CD4-positive, alpha-beta T cell (primary cell): ENCODE measurements at regions not wholly inside any gene's neighbourhood (a gene's known extent, or its start where the extent isn't known, plus 50 kb on each side); places are given as distances from the start of the nearest gene placed in this dataset.

Source experiments
- ATAC-seq: fragments of 200-7000 bp; cut with Tn5 transposase; one replicate; pipeline ENCODE4 v1.10.0; 2022; ENCODE audit warnings: mild to moderate bottlenecking; ENCODE audit not compliant: poor library complexity
- CTCF ChIA-PET: fragments of 350-600 bp; sonication (Branson Sonifier 250); formaldehyde crosslinking; loops from one replicate; lab custom pipeline; 2021; ENCODE audit warnings: antibody characterized with exemption, inconsistent platforms; lab: Charles Lee
- POLR2A ChIA-PET: fragments of 350-600 bp; sonication (Branson Sonifier 250); formaldehyde crosslinking; loops from one replicate; lab custom pipeline; 2021; ENCODE audit warnings: antibody characterized with exemption, inconsistent platforms; lab: Charles Lee
- DNase-seq, 14 experiments: peaks; one replicate each; pipeline ENCODE4 v3.0.0-alpha.2; 2013 to 2020; ENCODE audit warnings: mixed read lengths in 2 of 14
- H3K27ac ChIP-seq, 2 donors: one replicate each; pipeline versions ENCODE4 v1.5.1 to v1.7.0; 2013; ENCODE audit warnings: low read length in 2 of 2, low read depth in 1 of 2, mild to moderate bottlenecking in 1 of 2
- H3K27me3 ChIP-seq, 2 experiments: 1 replicate in 1 of 2; 2 replicates in 1 of 2; pipeline versions ENCODE4 v1.6.1 to v1.7.0; 2013; ENCODE audit warnings: low read length in 2 of 2, control low read depth in 1 of 2, mild to moderate bottlenecking in 1 of 2, moderate library complexity in 1 of 2; ENCODE audit not compliant: insufficient read depth in 2 of 2, control insufficient read depth in 1 of 2
- H3K36me3 ChIP-seq: one replicate; pipeline ENCODE4 v1.6.1; 2013; ENCODE audit warnings: low read length, control low read depth; ENCODE audit not compliant: insufficient read depth
- H3K4me1 ChIP-seq: one replicate; pipeline ENCODE4 v1.6.1; 2013; ENCODE audit warnings: low read length, control low read depth; ENCODE audit not compliant: insufficient read depth
- H3K4me3 ChIP-seq: one replicate; pipeline ENCODE4 v1.5.1; 2013; ENCODE audit warnings: mild to moderate bottlenecking, low read length, moderate library complexity
- H3K9me3 ChIP-seq, 2 experiments: 1 replicate in 1 of 2; 2 replicates in 1 of 2; pipeline versions ENCODE4 v1.6.1 to v1.7.0; 2013; ENCODE audit warnings: low read length in 2 of 2, mild to moderate bottlenecking in 2 of 2, control low read depth in 1 of 2, moderate library complexity in 1 of 2; ENCODE audit not compliant: control insufficient read depth in 1 of 2, insufficient read depth in 1 of 2
- H3K27ac Mint-ChIP-seq: one replicate; pipeline ENCODE4 v1.8.0; 2020; ENCODE audit warnings: mixed read lengths
- H3K27me3 Mint-ChIP-seq: one replicate; pipeline ENCODE4 v1.8.0; 2021; ENCODE audit warnings: mixed read lengths
- H3K36me3 Mint-ChIP-seq: one replicate; pipeline ENCODE4 v1.8.0; 2021; ENCODE audit warnings: low read depth, mixed read lengths
- H3K4me1 Mint-ChIP-seq: one replicate; pipeline ENCODE4 v1.8.0; 2021; ENCODE audit warnings: low read depth, mixed read lengths
- H3K4me3 Mint-ChIP-seq: one replicate; pipeline ENCODE4 v1.8.0; 2020; ENCODE audit warnings: mild to moderate bottlenecking, mixed read lengths
- H3K9me3 Mint-ChIP-seq: one replicate; pipeline ENCODE4 v1.8.0; 2020; ENCODE audit warnings: mixed read lengths
- CTCF ChIP-seq: fragments of 200-600 bp; IDR thresholded peaks from one replicate; pipeline ENCODE4 v1.8.0; 2022; ENCODE audit warnings: antibody characterized with exemption, mild to moderate bottlenecking
- intact Hi-C, 2 experiments: fragments of 100-400 bp; cut with DNase I in 1 of 2; cut with micrococcal nuclease in 1 of 2; formaldehyde crosslinking; loops; one replicate each; pipeline versions ENCODE4 v1.15.1 to v1.9.0; 2023 to 2025; cut with DNase I, micrococcal nuclease

DNA sequence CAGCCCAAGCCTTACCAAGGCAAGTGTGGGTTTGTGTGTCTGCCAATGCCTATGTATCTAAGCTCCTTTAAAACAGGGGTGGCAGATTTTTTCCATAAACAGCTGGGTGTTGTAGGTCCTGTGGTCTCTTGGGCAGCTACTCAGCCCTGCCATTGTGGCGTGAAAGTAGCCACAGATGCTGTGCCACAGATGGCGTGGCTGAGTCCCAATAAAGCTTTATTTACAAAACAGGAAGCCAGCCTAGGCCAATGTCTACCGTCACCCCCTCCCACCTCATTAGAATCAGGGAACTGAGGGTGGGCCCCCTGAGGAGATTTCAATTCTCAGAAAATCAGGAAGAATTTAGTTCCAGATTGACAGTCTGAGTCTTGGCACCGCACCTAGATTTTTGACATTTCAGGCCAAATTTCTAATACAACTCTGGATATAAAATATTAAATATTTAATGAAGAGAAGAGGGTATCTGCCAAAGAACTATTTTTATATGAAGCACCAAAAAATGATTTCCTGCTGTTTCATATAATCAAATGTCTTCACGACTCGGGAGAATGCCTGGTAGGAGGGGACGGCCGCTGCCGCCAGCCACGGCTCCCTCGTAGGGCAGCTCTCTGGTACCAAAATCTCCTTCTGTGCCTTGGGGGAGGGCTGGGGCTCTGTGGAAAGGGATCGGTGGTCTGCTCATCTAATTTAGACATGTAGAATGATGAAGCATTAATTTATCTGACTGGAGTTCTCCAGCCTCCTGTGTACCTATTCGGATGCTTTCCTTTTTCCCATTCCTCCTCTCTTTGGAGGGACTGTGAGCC lies 420.9 kb downstream of the IRX2 start:
- CTCF ChIA-PET = no interaction called here
- TF ChIP-seq CTCF = no peak
- intact Hi-C loops = no loop called here

GRCh38 chr5:2329741-2330140 lies 421.7 kb downstream of the IRX2 start:
- POLR2A ChIA-PET = no interaction called here
- no peak overlapping the region for H3K27ac Mint-ChIP-seq
- no peaks in the 10 kb centered on the region for H3K4me1 ChIP-seq
- no peaks in the 10 kb centered on the region for H3K4me1 Mint-ChIP-seq
- no peaks in the 10 kb centered on the region for H3K36me3 ChIP-seq
- no peaks in the 10 kb centered on the region for H3K9me3 Mint-ChIP-seq
- CTCF ChIA-PET = no interaction called here
- no peak overlapping the region for H3K4me3 Mint-ChIP-seq
- peaks cover 0 to 2% of the 10 kb centered on the region in 2 experiments for H3K27me3 ChIP-seq
- intact Hi-C loops = no loop called here
- no peak overlapping the region for H3K27ac ChIP-seq
- DNase-seq = no peak
- H3K27me3 Mint-ChIP-seq = peaks cover 3% of the 10 kb centered on the region
- no peaks in the 10 kb centered on the region for H3K36me3 Mint-ChIP-seq
- H3K9me3 ChIP-seq = peaks cover 0 to 36% of the 10 kb centered on the region in 2 experiments
- no peak overlapping the region for H3K4me3 ChIP-seq
- TF ChIP-seq CTCF = no peak
- ATAC-seq = no peak

More for the DNA sequence above, 420.9 kb downstream of the IRX2 start:
- H3K9me3 ChIP-seq = peaks cover 0 to 38% of the 10 kb centered on the region in 2 experiments
- ATAC-seq = no peak
- H3K36me3 ChIP-seq = no peaks in the 10 kb centered on the region
- H3K27ac Mint-ChIP-seq = no peak overlapping the region
- H3K4me1 Mint-ChIP-seq = no peaks in the 10 kb centered on the region
- no peak for DNase-seq
- H3K4me3 ChIP-seq = no peak overlapping the region
- peaks cover 0 to 2% of the 10 kb centered on the region in 2 experiments for H3K27me3 ChIP-seq
- POLR2A ChIA-PET = no interaction called here
- H3K36me3 Mint-ChIP-seq = no peaks in the 10 kb centered on the region
- H3K27me3 Mint-ChIP-seq = no peaks in the 10 kb centered on the region
- no peaks in the 10 kb centered on the region for H3K9me3 Mint-ChIP-seq
- H3K4me3 Mint-ChIP-seq = no peak overlapping the region
- H3K27ac ChIP-seq = no peak overlapping the region
- H3K4me1 ChIP-seq = no peaks in the 10 kb centered on the region

- H3K9me3 ChIP-seq = peaks cover 0 to 29% of the 10 kb centered on the region in 2 experiments
- no peak for ATAC-seq
- H3K4me1 ChIP-seq = no peaks in the 10 kb centered on the region
- ChIA-PET CTCF (no interaction called here), POLR2A (no interaction called here)
- intact Hi-C loops = no loop called here
- H3K36me3 ChIP-seq = no peaks in the 10 kb centered on the region
- Mint-ChIP-seq H3K36me3 (no peaks in the 10 kb centered on the region), H3K4me3 (no peak overlapping the region), H3K27ac (no peak overlapping the region), H3K9me3 (no peaks in the 10 kb centered on the region), H3K27me3 (peaks cover 12% of the 10 kb centered on the region), H3K4me1 (no peaks in the 10 kb centered on the region)
- H3K4me3 ChIP-seq = no peak overlapping the region
- TF ChIP-seq CTCF = no peak
- DNase-seq = no peak
- no peak overlapping the region for H3K27ac ChIP-seq
- peaks cover 0 to 2% of the 10 kb centered on the region in 2 experiments for H3K27me3 ChIP-seq
Measured at GRCh38 chr5:2326601-2327000, 424.9 kb downstream of the IRX2 start.
